ENCODE measurements at regions not wholly inside any gene's neighbourhood (a gene's known extent, or its start where the extent isn't known, plus 50 kb on each side); places are given as distances from the start of the nearest gene placed in this dataset.
"Not testable (repeated sequence)": the region's sequence is repeated elsewhere in the genome, so short reads cannot be mapped to it uniquely, and the experiment has no call there.

DNA sequence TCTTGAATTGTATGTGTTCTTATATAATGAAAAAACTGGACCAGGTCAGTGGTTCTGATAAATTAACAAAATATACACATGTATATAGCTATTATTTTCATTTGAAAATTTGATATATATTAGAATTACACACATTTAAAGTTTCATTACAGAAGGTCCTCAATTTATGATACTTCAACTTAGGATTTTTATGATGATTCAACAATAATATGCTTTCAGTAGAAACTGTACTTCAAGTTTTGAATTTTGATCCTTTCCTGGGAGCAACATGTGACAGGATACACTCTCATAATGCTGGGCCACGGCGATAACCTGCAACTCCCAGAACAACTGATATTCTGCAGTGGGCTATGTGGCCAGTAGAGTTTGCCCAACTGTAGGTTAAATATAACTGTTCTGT lies 344.7 kb downstream of the TAF11L14 start:
- no peak for DNase-seq (ENCODE audit: low spot score)

DNA sequence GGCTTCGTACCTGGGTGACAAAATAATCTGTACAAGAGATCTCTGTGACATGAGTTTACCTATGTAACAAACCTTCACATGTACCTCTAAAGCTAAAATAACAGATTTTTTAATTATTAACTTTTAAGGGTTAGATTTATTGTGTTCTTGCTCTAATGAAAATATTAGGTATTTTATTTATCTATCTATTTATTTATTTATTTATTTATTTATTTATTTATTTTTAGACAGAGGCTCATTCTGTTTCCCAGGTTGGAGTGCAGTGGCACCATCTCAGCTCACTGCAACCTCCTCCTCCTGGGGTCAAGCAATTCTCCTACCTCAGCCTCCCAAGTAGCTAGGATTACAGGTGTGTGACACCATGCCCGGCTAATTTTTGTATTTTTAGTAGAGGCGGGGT lies 348.4 kb downstream of the TAF11L14 start:
- DNase-seq (ENCODE audit: low spot score): not testable (repeated sequence)

DNA sequence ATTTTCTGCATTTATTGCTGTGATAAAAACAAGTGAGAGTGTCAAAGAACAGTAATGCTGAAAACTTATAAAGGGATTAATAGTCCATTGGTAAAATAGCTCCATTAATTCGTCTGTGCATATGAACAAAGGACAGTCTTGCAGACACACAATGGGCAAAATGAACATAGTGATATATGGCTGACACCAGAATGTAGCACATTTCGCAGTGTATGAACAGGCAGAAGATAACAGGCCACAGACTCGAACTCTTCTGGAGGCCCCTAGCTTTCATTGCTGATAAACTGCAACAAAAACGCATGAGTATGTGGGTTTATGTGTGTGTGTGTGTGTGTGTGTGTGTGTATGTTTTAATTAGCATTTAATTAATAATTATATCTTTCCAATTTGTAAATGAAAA lies 354.8 kb downstream of the TAF11L14 start:
- DNase-seq (ENCODE audit: low spot score): no peak

DNA sequence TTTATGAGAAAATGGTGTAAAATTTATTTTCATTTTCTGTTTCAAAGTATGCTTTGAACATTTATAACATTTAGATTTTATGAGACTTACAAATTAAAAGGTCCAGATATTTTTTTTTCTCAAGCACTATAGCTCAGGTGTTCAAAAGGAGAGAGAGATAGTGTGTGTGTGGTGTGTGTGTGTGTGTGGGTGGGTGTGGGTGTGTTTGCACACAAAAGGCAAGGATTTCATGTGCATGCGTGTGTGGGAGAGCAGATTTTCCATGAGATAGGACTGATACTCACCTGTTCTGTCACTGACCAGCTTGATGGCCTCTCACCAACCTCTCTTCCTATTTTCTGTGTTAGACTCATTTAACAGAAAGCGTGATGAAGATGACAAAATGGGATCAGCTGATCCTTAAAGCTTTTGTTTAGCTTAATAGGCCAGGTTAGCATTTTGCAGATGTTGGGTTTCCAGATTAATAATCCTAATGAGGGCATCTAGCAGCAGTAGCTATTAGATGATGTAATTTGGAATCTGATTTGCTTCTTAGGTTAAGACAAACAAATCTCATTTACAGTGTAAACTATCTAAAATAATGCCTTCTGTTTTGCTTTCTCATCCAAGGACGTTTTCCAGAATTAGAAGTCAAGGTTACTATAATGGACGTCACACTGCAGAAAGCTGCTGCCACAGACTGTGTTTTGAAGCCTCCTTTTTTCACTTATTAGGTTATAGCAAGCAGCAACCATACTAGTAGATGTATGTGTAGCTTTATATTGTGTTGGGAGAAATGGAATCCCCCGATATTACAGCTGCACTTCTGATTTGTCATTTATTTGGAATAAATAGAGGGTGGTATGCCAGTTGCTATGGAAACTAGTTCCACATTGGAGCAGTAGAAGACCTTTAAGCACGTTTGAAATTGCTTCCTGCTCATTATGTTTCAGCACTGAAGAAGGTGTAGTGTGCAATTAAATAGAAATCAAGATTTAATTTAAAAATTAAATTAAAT lies 355.6 kb downstream of the TAF11L14 start:
- no peak for DNase-seq (ENCODE audit: low spot score)

DNA sequence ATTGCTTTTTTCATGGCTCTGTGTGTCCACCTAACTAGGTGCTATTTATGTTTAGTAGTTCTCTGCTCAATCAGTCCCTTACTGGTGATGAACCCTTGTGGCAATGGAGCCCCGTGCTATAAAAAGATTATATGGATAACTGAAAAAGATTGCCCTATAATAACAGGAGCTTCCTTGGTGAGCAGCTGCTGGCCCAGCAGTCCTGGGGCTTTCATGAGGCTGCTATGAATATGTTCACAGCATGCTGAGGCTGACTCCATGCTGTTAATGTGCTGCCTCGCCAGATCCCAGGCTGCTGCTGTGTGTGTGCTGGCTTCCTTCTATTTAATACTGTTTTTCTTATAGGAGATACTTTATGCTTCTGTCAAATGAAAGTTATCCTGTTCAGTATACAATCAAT lies 357.5 kb downstream of the TAF11L14 start:
- DNase-seq (ENCODE audit: low spot score): no peak

DNA sequence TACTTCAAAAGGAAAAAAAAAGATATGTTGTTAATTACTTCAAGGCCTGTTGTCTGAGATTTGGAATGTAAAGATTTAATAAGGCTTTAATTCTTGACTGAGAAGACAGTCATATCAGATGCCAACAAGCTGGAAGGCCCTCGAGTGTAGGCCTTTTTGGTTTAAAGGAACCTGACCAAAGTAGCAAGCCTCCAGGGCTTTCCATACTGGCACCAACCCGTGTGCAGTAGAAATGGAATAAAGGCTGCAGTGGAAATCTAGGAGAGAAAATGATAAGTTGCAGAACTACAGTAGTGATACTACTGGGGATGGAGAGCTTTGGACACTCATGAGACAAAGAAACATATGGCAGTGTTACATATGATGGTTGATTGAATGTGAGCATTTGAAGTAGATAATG lies 358.0 kb downstream of the TAF11L14 start:
- no peak for DNase-seq (ENCODE audit: low spot score)

DNA sequence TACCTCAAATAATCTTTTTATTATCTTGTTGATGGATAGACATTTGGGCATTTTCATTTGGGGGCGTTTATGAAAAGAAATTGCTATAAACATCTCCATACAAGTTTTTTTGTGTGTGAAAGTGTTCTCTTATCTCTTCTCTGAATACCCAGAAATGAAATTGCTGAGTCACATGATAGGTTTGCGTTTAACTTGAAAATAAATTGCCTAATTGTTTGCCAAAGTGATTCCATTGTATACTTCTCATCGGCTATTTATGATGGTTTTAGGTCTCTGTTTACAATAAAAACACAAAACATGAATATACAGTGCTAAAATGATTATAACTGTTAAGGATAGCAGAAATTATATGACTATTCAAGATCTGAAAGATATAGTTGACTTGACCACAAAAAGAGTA lies 361.7 kb downstream of the TAF11L14 start:
- DNase-seq (ENCODE audit: low spot score): no peak

DNA sequence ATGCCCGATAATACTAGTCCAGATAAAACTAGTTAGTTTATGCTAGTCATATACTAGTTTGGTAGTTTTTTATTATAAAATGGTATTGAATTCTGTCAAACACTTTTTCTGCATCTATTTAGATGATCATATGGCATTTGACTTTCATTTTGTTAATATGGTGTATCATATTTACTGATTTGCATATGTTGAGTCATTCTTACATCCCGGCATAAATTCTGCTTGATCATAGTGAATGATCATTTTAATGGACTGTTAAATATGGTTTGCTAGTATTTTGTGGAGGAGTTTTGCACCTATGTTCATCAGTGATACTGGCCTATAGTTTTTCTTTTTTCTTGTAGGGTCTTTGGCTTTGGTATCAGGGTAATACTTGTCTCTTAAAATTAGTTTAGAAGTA lies 365.6 kb downstream of the TAF11L14 start:
- DNase-seq (ENCODE audit: low spot score): no peak

DNA sequence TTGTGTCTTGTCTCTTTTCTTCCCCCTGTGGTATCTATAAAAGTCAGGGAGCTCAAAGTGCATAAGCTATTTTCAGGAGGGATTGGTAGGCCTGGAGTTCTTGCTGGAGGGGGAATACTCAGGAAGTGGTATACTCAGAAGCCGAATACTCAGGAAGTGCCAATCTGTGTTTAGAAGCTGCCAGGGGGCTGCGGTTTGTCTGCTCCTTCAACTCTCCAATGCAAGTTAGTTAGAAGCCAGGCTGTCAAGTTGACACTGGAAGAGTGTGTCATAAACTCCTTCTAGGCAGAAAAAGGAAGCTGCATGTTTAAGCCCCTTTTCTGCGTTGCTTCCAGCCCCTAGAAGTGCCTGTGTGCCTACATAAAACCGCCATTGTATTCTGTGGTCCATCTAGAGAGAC lies 366.5 kb downstream of the TAF11L14 start:
- no peak for DNase-seq (ENCODE audit: low spot score)

DNA sequence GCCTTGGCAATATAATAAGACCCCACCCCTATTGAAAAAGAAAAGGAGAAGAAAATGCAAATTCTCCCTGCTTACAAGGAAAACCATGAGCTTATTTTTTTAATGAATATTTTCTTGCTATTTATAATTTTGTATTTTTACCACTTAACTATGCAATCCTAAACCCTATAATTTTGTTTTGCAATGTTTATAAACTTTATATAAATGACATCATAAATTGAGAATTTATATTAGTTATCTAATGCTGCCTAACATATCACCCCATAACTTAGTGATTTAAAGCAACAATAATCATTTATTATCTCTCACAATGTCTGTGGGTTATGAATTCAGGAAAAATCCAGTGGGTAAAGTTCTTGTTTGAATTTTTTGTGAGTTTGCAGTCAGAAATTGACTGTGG lies 369.1 kb downstream of the TAF11L14 start:
- DNase-seq (ENCODE audit: low spot score): no peak

DNA sequence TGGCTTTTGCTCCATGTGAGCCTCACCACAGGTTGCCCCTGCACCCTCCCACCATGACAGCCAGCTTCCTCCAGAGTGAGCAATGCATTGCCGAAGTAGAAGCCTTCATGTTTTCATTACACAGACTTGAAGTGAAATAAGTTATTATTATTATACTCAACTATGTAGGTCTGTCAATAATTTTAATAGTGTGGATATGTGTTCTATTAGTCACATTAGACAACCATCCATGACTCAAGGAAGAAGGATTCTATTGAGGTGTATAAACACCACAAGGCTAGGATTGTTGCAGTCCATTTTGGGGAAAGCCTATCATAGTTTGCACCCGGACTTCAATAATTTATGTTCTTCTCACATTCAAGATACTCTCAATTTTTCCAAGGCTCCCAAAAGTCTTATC lies 369.5 kb downstream of the TAF11L14 start:
- DNase-seq (ENCODE audit: low spot score): no peak

DNA sequence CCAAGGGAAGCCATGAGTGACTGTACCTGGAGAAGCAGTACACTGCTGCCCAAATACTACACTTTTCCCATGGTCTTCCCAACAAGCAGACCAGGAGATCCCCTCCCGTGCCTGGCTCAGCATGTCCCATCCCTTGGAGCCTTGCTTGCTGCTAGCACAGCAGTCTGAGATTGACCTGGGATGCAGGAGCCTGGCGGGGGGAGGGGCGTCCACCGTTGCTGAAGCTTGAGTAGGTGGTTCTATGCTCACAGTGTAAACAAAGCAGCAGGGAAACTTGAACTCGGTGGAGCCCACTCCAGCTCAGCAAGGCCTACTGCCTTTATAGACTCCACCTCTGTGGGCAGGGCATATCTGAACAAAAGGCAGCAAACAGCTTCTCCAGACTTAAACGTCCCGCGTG lies 372.0 kb downstream of the TAF11L14 start:
- not testable (repeated sequence) for DNase-seq (ENCODE audit: low spot score)

DNA sequence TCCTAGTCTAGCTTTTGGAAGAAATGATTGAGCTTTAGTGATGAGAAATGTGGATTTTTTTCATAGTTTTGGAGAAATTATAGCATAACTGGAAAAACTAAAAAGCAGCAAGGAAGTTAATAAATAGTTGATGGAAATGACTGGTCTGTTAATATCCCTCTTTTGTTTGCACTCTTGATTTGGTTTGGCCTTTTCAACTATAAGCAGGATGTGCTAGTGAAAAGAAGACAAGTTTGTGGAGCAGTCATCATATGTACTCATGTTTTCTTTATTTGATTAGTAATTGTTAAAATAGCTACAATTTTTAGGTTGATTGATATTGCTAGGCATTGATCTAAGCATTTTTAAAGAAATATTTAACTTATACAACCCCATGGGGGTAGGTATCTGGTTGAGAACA lies 374.7 kb downstream of the TAF11L14 start:
- no peak for DNase-seq (ENCODE audit: low spot score)

DNA sequence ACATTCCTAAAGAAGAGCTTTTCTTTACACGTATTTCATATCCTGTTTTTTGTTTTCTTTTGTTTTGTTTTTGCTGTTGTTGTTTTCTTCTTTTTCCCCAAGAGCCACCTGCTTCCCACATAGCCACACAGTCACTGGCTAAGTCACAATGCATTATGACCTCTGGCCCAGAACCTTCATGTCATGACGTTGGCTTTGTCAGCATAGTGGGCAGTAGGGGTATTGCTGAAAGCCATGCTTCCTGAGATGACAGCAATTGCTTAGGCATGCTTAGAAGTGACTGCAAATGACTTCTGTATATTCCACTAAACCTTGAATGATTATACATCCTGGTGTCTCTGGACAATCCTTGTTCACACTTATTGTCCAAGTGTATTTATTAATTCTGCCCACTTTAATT lies 375.8 kb downstream of the TAF11L14 start:
- DNase-seq (ENCODE audit: low spot score): no peak

DNA sequence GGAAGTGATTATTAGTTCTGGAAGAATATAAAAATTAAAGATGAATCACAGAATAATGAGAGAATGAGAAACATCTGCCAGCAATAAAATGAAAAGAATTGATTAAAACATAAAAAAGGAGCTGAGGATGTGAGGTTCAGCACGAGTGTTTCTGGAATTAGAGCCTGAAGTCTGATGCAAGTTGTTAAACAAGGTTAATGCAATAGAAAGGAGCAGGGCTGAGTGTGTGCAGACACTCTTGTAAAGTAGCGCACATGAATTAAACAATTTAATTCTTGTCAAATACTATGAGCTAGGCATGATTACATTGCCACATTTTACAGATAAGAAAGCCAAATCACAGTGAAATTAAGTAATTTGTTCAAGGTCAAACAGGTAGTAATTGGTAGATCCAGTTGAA lies 384.2 kb downstream of the TAF11L14 start:
- DNase-seq (ENCODE audit: low spot score): no peak

DNA sequence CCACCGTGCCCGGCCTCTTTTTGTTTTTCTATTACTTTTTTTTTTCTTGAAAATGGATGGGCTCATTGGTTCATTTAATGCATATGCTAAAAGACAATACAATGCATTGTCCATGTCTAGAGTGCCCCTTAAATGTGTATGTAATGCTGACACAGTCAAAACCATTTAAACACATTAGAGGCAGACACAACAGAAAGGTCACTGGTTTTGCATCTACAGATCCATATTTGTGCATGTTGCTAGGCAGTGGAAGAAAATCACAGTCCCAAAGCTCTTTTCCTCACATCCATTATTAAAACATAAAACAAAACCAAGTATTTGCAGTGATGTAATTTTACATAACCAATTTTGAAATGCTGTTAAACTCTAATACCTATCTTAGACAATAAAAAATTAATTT lies 389.0 kb downstream of the TAF11L14 start:
- DNase-seq (ENCODE audit: low spot score): no peak

DNA sequence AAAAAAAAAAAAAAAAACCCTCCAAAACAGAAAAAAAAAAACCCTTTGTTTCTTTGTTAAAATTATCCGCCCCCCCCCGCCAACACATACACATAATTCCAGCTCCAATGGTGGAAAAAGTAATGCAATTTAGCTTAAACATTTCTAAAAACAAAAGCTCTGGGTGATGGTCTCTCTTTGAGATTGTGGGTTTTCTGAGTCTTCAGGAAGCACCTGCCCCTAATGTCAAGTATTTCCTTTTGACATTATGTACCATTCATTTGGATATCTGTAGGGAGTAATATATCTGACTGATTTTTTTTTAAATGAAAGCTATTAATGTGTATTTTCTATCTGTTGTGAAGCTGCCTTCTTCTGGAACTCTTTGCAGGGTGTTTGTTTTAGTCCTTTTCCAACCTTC lies 389.7 kb downstream of the TAF11L14 start:
- no peak for DNase-seq (ENCODE audit: low spot score)

DNA sequence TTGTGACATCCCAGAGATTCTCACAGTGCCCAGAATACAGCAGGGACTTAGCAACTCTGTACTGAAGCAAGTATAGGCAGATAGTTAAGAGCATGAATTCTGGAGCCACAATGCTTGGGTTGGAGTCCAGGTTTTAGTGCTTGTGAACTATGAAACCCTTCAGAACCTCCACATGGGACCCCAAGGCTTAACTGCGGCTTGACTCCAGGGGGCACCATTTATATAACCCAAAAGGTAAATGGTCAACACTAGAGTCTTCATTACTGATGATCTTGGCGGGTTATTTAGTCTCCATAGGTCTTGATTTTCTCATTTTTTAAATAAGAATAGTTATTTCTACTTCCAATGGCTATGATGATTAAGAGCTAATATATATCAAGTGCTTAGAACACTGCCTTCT lies 390.3 kb downstream of the TAF11L14 start:
- DNase-seq (ENCODE audit: low spot score): no peak

DNA sequence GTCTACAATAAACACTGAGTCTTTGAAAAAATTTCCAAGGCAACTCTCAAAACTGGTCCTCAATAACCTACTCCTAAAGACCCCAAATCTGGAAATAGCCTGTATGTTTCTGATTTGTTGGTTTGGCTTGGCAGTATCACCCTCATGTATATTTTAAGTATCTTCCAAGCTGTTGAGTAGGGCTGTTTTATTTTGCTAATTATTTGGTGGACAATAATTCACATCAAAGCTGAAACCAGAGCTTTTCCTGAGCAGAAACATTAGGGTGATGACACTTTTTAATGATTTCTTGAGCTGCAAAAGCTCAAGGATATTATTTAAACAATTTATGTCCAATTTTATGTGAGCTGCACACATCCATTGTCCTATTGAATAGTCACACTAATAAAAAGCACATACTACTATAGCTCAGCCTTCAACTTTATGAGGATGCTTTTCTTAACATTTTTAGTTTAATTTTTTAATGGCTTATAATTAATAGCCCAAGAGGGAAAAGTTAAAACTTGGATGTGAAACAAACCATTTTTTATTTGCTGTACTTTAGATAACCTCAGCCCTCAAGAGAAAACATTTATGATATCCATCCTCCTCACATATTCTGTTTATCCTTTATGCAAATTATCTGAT lies 393.1 kb downstream of the TAF11L14 start:
- no peak for DNase-seq (ENCODE audit: low spot score)

DNA sequence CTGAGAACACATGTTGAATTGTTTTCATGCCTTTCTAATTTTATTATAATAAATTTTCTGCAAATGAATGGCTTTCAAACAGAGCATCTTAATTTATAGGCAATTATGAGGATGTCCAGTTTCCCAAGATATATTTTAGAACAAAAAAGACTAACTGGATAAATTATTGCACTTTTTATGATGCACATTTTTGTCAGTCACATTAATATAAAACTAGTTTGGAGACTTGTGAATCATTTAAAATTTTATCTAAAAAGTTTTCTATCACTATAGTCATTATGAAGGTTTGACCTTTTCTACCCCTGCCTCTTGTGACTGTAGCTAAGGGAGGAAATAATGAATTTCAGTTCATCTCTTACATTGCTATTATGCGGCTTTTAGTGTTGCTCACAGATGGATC lies 393.8 kb downstream of the TAF11L14 start:
- no peak for DNase-seq (ENCODE audit: low spot score)

DNA sequence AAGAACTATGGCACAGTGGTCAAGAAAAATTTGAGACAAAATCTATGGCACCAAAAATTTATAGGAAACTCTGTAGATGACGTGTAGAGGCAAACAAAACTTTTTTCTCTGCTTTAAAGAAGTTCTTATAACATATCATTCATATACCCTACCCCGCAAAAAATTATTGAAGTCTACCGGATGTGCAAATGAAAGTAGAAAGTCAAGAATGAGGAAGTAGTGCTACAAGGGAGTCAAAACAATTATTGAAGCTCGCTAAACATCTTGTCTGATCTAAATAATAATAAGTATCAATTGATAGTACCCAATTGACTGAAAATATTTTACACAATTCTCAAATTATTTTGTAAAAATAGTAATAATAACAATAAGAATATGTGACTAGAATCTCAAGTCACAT lies 398.5 kb downstream of the TAF11L14 start:
- DNase-seq (ENCODE audit: low spot score): no peak

DNA sequence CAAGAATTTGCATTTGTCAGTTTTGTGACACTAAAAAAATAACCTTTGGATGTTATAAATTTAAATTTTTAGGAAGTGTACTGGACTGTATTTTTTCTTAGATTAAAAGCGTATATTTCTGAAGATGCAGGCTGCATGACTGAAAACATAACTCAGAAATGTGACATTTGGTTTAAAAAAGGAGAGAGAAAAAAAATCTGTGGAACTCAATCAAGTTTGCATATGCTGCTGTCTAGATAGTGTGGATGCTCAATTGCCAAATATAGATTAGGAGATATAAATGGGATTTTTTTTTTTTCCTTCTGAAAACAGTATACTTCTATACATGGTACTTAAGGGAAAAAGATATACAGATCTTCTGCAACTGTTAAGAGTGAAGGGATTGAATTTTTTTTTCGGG lies 402.3 kb downstream of the TAF11L14 start:
- DNase-seq (ENCODE audit: low spot score): no peak

DNA sequence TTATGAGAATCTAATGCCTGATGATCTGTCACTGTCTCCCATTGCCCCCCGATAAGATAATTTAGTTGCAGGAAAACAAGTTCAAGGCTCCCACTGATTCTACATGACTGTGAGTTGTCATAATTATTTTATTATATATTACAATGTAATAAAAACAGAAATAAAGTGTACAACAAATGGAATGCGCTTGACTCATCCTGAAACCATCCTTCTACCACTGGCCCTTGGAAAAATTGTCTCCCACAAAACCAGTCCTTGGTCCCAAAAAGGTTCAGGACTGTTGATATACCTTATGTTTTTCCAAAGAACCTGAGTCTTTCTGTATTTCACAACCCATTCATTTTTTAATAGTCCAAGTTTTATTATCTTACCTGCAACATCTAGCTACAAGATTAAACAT lies 403.5 kb downstream of the TAF11L14 start:
- no peak for DNase-seq (ENCODE audit: low spot score)

DNA sequence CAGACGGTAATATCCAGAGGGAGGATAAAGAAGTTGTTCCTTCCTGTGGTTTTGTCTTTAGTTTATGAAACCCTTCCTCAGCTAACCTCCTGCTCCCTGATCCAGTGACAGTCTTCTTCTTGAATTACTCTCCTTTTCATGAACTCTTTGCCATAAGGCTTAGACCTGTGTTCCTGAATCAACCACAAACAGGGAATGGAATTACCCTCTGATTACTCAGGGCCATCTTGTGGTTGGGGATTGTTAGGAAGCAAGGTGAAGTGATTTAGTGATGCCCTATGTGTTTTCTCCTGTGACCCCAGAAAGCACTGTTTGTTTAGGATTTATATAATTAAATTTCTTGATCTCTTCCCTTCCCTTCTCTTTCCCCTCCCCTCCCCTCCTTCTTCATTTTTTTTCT lies 409.1 kb downstream of the TAF11L14 start:
- no peak for DNase-seq (ENCODE audit: low spot score)

Measured in GM03348 (cell line).